ENCODE measurements at regions not wholly inside any gene's neighbourhood (a gene's known extent, or its start where the extent isn't known, plus 50 kb on each side); places are given as distances from the start of the nearest gene placed in this dataset.

DNA sequence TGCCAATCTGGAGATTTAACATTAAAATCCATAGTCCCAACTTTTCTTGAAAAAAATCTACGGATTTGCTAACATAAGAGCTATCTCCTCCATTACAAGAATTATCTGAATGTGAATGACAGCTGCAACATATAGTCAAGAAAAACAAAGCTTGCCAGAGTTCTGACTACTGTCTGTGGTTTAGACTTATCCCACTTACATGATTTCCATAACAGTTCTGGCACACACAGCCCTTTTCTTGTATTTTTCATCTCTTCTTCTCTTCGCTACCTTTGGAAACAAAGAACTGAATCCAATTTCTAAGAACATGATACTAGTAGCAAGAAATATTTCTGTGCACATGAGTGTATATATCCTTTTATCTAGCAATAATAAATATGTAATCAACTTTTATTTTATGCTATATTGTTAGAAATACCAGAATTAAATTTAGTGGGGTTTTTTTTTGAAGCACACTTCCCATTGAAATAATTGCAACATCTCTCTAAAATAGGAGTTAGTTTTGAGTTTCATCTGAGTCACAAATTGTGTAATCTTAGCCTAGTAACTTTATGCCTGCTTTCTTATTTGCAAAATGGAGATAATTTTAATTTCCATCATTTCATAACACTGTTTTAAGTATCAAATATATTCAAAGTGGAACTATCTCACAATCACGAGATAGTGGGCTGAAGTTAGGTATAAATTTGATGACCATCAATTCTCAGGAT lies 1217.6 kb downstream of the JRKL start:
- TF ChIP-seq, protein P1, sequence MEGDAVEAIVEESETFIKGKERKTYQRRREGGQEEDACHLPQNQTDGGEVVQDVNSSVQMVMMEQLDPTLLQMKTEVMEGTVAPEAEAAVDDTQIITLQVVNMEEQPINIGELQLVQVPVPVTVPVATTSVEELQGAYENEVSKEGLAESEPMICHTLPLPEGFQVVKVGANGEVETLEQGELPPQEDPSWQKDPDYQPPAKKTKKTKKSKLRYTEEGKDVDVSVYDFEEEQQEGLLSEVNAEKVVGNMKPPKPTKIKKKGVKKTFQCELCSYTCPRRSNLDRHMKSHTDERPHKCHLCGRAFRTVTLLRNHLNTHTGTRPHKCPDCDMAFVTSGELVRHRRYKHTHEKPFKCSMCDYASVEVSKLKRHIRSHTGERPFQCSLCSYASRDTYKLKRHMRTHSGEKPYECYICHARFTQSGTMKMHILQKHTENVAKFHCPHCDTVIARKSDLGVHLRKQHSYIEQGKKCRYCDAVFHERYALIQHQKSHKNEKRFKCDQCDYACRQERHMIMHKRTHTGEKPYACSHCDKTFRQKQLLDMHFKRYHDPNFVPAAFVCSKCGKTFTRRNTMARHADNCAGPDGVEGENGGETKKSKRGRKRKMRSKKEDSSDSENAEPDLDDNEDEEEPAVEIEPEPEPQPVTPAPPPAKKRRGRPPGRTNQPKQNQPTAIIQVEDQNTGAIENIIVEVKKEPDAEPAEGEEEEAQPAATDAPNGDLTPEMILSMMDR (conservative IDR thresholded peaks at IDR 0.05; ENCODE audit: low read depth, low read length): no peak
- TF ChIP-seq CEBPB (IDR thresholded peaks at IDR 0.05; ENCODE audit: low read depth, low read length): 0 out of 2 replicates have a peak, but pooled peaks have one; percentile 13
- TF ChIP-seq MAZ (IDR thresholded peaks at IDR 0.05; ENCODE audit: borderline replicate concordance, low read depth, low read length): no peak
- no peak overlapping the region for H3K4ac ChIP-seq (ENCODE audit: low read depth, low read length)
- H3K27ac ChIP-seq (ENCODE audit: insufficient read depth, low read length): no peak overlapping the region
- no peaks in the 10 kb centered on the region for H3K79me1 ChIP-seq (ENCODE audit: low read depth in 1 of 2, low read length in 2 of 2)
- no peak overlapping the region for H2BK5ac ChIP-seq (ENCODE audit: low read depth, low read length, poor library complexity, severe bottlenecking)
- no peak overlapping the region for H3K23ac ChIP-seq (ENCODE audit: low read depth, low read length)
- H2BK15ac ChIP-seq (ENCODE audit: low read depth, low read length): no peak overlapping the region
- H3K4me1 ChIP-seq (ENCODE audit: control insufficient read depth, insufficient read depth, low read length): no peaks in the 10 kb centered on the region
- no peak overlapping the region for H2AK9ac ChIP-seq (replicated peaks; ENCODE audit: low read depth, low read length, poor library complexity)
- no peak overlapping the region for H4K8ac ChIP-seq (ENCODE audit: low read depth in 2 of 2, low read length in 2 of 2)
- H3K4me2 ChIP-seq (ENCODE audit: low read depth, low read length): no peak overlapping the region
- no peaks in the 10 kb centered on the region for H3K9me1 ChIP-seq (ENCODE audit: insufficient read depth, low read length)
- ATAC-seq (ENCODE audit: low read depth) (no peak), DNase-seq (no peak)
- H3K27me3 ChIP-seq (ENCODE audit: control insufficient read depth, insufficient read depth, low read length): no peaks in the 10 kb centered on the region
- peaks cover 23% of the 10 kb centered on the region for H3K9me3 ChIP-seq (ENCODE audit: control insufficient read depth, insufficient read depth, low read length)
- WGBS, 2 experiments (ENCODE audit: extremely low coverage in 2 of 2, insufficient read length in 1 of 2): no CpG with 5 or more reads among the region's 3 CpGs
- no peak overlapping the region for H3K14ac ChIP-seq (replicated peaks; ENCODE audit: low read depth, low read length)
- ChIA-PET POLR2A (ENCODE audit: unreplicated experiment) (no interaction called here), CTCF (no interaction called here)
- no peaks in the 10 kb centered on the region for H3K36me3 ChIP-seq (ENCODE audit: control insufficient read depth, insufficient read depth, low read length)
- H3K4me3 ChIP-seq (ENCODE audit: insufficient read depth, low read depth, low read length): no peak overlapping the region
- BruUV-seq (replicated peaks): no TSS peak
- intact Hi-C loops (cut with micrococcal nuclease): no loop called here
- in situ Hi-C loops (cut with MboI; ENCODE audit: low sequenced_read_pairs): no loop called here
- H4K20me1 ChIP-seq (ENCODE audit: insufficient read depth, low read length): no peaks in the 10 kb centered on the region
- H2BK120ac ChIP-seq (ENCODE audit: low read depth, low read length): no peak overlapping the region
- dilution Hi-C loops (cut with HindIII; ENCODE audit: low sequenced_read_pairs, unreplicated experiment): no loop called here
- no peak overlapping the region for H3K18ac ChIP-seq (ENCODE audit: low read depth, low read length)
- H4K91ac ChIP-seq (ENCODE audit: insufficient read depth, low read depth, low read length): no peak overlapping the region
- no peak overlapping the region for H2AFZ ChIP-seq (replicated peaks; ENCODE audit: low read length, poor library complexity)
- no peak overlapping the region for H3K9ac ChIP-seq (ENCODE audit: low read depth, low read length)
- H2BK20ac ChIP-seq (ENCODE audit: low read depth, low read length): no peak overlapping the region
- H2AK5ac ChIP-seq (ENCODE audit: low read depth, low read length): no peak overlapping the region
- H3K56ac ChIP-seq (ENCODE audit: extremely low read depth, insufficient read depth, low read length): no peak overlapping the region
- no peak overlapping the region for H4K5ac ChIP-seq (ENCODE audit: low read depth, low read length)

All from IMR-90 (cell line).